Heart left ventricle (tissue), 13 donors: ENCODE measurements at regions not wholly inside any gene's neighbourhood (a gene's known extent, or its start where the extent isn't known, plus 50 kb on each side); places are given as distances from the start of the nearest gene placed in this dataset.

Experiments used
- POLR2A ChIP-seq, 2 donors: fragments of 450-650 bp; IDR thresholded peaks; one replicate each; pipeline ENCODE4 v1.6.1; 2017; ENCODE audit warnings: antibody characterized with exemption in 2 of 2, mild to moderate bottlenecking in 2 of 2, moderate library complexity in 2 of 2
- TF ChIP-seq, protein P1 (sequence below), 12 donors: fragments of 200-600 bp; sonication (generic) in 4 of 12; IDR thresholded peaks; one replicate each; pipeline versions ENCODE4 v1.5.0 to v1.8.0; 2018 to 2022; ENCODE audit warnings: antibody characterized with exemption in 12 of 12, mild to moderate bottlenecking in 5 of 12
- donor health status: ischemic (EF 13 %, LVEDD 7.1; RV severe dilation, severe dysfunction).
- donor health status: DM: no; HTN: yes; CAD: no.
- donor health status: DM: no; HTN: no; CAD: no.
- donor health status: ischemic (EF 25% LVEDD 6.9; RV normal size, moderate dysfunction).
- donor health status: ischemic (EF 25% LVEDD 5.7; RV mildly dilated, moderate dysfunction).
- donor health status: ischemic (EF 35%, LVEDD 5.7; RV mildly dilated, moderate dysfunction).
- donor health status: nonischemic (EF 11% LVEDD 7.7; RV severe dilation, severe dysfunction).
- donor health status: DM: yes; HTN: yes; CAD: no.
- donor health status: PGD.
- donor health status: ischemic (EF 29% LVEDD 5.4; RV normal size, mild dysfunction).
- donor health status: nonischemic (EF 23%, LVEDD 6.1; RV moderate dilation, normal function).

DNA sequence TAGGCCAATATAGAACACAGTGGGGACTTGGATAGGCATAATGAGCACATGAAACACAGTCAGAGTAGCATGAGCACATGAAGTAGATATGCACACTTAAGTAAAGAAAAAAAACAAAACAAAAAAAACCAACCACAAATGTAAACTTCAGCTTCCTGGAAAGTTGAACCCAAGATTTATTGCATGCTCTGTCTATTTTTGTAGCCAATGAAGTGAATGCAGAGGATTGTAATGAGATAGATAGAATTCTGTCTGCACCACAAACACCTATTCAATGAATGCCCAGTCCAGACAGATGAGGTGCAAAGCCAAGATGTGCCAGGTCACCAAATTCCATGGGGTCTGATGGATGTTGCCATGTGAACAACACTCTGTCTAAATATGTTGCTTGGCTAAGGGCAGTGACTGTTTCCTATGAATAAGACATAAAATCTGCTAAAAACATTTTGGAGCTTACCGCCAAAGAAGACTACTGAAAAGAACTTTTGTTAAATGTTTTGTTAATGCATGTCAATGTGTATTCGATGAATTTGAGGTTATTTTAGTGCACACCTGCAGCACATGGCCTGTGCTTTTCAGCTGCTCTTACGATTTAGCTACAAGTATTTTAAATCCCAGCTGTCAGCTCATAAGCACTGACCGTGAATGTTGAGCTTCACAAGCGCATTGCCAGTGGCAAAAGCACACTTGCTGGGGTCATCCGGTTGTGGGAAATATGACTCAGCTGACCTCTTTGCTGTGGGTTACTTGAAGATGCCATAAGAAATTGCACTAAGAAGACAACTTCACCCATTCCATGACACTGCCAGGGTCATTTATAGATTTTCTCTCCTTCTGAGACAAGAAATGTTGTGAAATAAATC lies 374.8 kb upstream of the GNPDA2 start:
- TF ChIP-seq, protein P1, sequence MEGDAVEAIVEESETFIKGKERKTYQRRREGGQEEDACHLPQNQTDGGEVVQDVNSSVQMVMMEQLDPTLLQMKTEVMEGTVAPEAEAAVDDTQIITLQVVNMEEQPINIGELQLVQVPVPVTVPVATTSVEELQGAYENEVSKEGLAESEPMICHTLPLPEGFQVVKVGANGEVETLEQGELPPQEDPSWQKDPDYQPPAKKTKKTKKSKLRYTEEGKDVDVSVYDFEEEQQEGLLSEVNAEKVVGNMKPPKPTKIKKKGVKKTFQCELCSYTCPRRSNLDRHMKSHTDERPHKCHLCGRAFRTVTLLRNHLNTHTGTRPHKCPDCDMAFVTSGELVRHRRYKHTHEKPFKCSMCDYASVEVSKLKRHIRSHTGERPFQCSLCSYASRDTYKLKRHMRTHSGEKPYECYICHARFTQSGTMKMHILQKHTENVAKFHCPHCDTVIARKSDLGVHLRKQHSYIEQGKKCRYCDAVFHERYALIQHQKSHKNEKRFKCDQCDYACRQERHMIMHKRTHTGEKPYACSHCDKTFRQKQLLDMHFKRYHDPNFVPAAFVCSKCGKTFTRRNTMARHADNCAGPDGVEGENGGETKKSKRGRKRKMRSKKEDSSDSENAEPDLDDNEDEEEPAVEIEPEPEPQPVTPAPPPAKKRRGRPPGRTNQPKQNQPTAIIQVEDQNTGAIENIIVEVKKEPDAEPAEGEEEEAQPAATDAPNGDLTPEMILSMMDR (IDR thresholded peaks at IDR 0.05): no peak
- no peak for TF ChIP-seq POLR2A (IDR thresholded peaks at IDR 0.05)
